ENCODE measurements at regions not wholly inside any gene's neighbourhood (a gene's known extent, or its start where the extent isn't known, plus 50 kb on each side); places are given as distances from the start of the nearest gene placed in this dataset.

GRCh38 chr12:85676816-85677749, 159.1 kb downstream of the RASSF9 start:
- TF ChIP-seq, protein P1, sequence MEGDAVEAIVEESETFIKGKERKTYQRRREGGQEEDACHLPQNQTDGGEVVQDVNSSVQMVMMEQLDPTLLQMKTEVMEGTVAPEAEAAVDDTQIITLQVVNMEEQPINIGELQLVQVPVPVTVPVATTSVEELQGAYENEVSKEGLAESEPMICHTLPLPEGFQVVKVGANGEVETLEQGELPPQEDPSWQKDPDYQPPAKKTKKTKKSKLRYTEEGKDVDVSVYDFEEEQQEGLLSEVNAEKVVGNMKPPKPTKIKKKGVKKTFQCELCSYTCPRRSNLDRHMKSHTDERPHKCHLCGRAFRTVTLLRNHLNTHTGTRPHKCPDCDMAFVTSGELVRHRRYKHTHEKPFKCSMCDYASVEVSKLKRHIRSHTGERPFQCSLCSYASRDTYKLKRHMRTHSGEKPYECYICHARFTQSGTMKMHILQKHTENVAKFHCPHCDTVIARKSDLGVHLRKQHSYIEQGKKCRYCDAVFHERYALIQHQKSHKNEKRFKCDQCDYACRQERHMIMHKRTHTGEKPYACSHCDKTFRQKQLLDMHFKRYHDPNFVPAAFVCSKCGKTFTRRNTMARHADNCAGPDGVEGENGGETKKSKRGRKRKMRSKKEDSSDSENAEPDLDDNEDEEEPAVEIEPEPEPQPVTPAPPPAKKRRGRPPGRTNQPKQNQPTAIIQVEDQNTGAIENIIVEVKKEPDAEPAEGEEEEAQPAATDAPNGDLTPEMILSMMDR (IDR thresholded peaks at IDR 0.05) = no peak
- TF ChIP-seq POLR2A (IDR thresholded peaks at IDR 0.05) = no peak
